Trophoblast cell (in vitro differentiated cells and primary cell): ENCODE measurements at regions not wholly inside any gene's neighbourhood (a gene's known extent, or its start where the extent isn't known, plus 50 kb on each side); places are given as distances from the start of the nearest gene placed in this dataset.

Experiments used
- DNase-seq, 2 donors: peaks; one replicate each; pipeline ENCODE4 v3.0.0-alpha.2; 2016
- H2AFZ ChIP-seq: 2 replicates; pipeline ENCODE4 v1.6.1; 2013; ENCODE audit warnings: low read length, moderate library complexity, mild to moderate bottlenecking; ENCODE audit not compliant: insufficient read depth, poor library complexity
- H2AK5ac ChIP-seq: 2 replicates; pipeline ENCODE4 v1.6.1; 2013; ENCODE audit warnings: mild to moderate bottlenecking, low read length
- H2BK120ac ChIP-seq: 2 replicates; pipeline ENCODE4 v1.6.1; 2013; ENCODE audit warnings: low read length, mild to moderate bottlenecking, moderate library complexity; ENCODE audit not compliant: insufficient read depth, poor library complexity
- H2BK12ac ChIP-seq: 2 replicates; pipeline ENCODE4 v1.6.1; 2013; ENCODE audit warnings: mild to moderate bottlenecking, low read length, moderate library complexity
- H2BK5ac ChIP-seq: 2 replicates; pipeline ENCODE4 v1.6.1; 2013; ENCODE audit warnings: low read length, low read depth, moderate library complexity, mild to moderate bottlenecking; ENCODE audit not compliant: poor library complexity
- H3K14ac ChIP-seq: 2 replicates; pipeline ENCODE4 v1.6.1; 2013; ENCODE audit warnings: mild to moderate bottlenecking, low read length
- H3K18ac ChIP-seq: 2 replicates; pipeline ENCODE4 v1.6.1; 2013; ENCODE audit warnings: mild to moderate bottlenecking, low read length
- H3K23ac ChIP-seq: 2 replicates; pipeline ENCODE4 v1.6.1; 2013; ENCODE audit warnings: low read length
- H3K27ac ChIP-seq: 2 replicates; pipeline ENCODE4 v1.5.1; 2013; ENCODE audit warnings: low read depth, mild to moderate bottlenecking, inconsistent platforms, low read length, moderate library complexity
- H3K27me3 ChIP-seq: 2 replicates; pipeline ENCODE4 v1.6.1; 2013; ENCODE audit warnings: inconsistent platforms, mild to moderate bottlenecking, low read length, moderate library complexity; ENCODE audit not compliant: insufficient read depth
- H3K36me3 ChIP-seq, 2 experiments: 1 replicate in 1 of 2; 2 replicates in 1 of 2; pipeline ENCODE4 v1.6.1; 2013; ENCODE audit warnings: low read length in 2 of 2, mild to moderate bottlenecking in 2 of 2, moderate library complexity in 1 of 2; ENCODE audit not compliant: insufficient read depth in 2 of 2, control insufficient read depth in 1 of 2
- H3K4ac ChIP-seq: 2 replicates; pipeline ENCODE4 v1.6.1; 2013; ENCODE audit warnings: low read depth, mild to moderate bottlenecking, low read length, moderate library complexity
- H3K4me1 ChIP-seq, 2 experiments: 1 replicate in 1 of 2; 2 replicates in 1 of 2; pipeline ENCODE4 v1.6.1; 2013; ENCODE audit warnings: low read length in 2 of 2, mild to moderate bottlenecking in 2 of 2, moderate library complexity in 1 of 2; ENCODE audit not compliant: insufficient read depth in 2 of 2, control insufficient read depth in 1 of 2
- H3K4me2 ChIP-seq: 2 replicates; pipeline ENCODE4 v1.6.1; 2013; ENCODE audit warnings: inconsistent platforms, mild to moderate bottlenecking, low read length, moderate library complexity
- H3K4me3 ChIP-seq: 2 replicates; pipeline ENCODE4 v1.5.1; 2013; ENCODE audit warnings: mild to moderate bottlenecking, low read depth, low read length, inconsistent platforms
- H3K79me1 ChIP-seq: one replicate; pipeline ENCODE4 v1.6.1; 2013; ENCODE audit warnings: low read length
- H3K79me2 ChIP-seq: 2 replicates; pipeline ENCODE4 v1.6.1; 2013; ENCODE audit warnings: low read length, mild to moderate bottlenecking; ENCODE audit not compliant: control insufficient read depth, insufficient read depth, poor library complexity
- H3K9ac ChIP-seq: 2 replicates; pipeline ENCODE4 v1.6.1; 2013; ENCODE audit warnings: mild to moderate bottlenecking, low read length
- H3K9me3 ChIP-seq: 2 replicates; pipeline ENCODE4 v1.6.1; 2013; ENCODE audit warnings: low read depth, mild to moderate bottlenecking, control low read depth, inconsistent platforms, low read length; ENCODE audit not compliant: insufficient read depth
- H4K12ac ChIP-seq: 2 replicates; pipeline ENCODE4 v1.6.1; 2013; ENCODE audit warnings: low read depth, mild to moderate bottlenecking, low read length, moderate library complexity
- H4K8ac ChIP-seq: 2 replicates; pipeline ENCODE4 v1.6.1; 2013; ENCODE audit warnings: low read depth, mild to moderate bottlenecking, low read length, moderate library complexity
- H4K91ac ChIP-seq: one replicate; pipeline ENCODE4 v1.6.1; 2013; ENCODE audit warnings: low read depth, mild to moderate bottlenecking, low read length, moderate library complexity
- WGBS: extraction: QIAGEN DNeasy Blood & Tissue Kit; methylation state at CpG from one replicate; pipeline ENCODE4 v1.1.7; 2013; ENCODE audit warnings: missing lambda C conversion rate; ENCODE audit not compliant: insufficient read length, insufficient coverage; ENCODE audit errors: extremely low coverage; 5-methylcytosine and 5-hydroxymethylcytosine counted together

- no peaks in the 10 kb centered on the region for H3K36me3 ChIP-seq
- no peak overlapping the region for H4K8ac ChIP-seq
- H2AK5ac ChIP-seq = no peak overlapping the region
- no peak overlapping the region for H2BK12ac ChIP-seq
- H3K79me1 ChIP-seq = no peaks in the 10 kb centered on the region
- no peak overlapping the region for H3K9ac ChIP-seq
- no peak overlapping the region for H2BK5ac ChIP-seq
- no peak overlapping the region for H2BK120ac ChIP-seq
- no peak overlapping the region for H3K4ac ChIP-seq
- H4K91ac ChIP-seq = no peak overlapping the region
- no peak overlapping the region for H4K12ac ChIP-seq
- no peaks in the 10 kb centered on the region for H3K9me3 ChIP-seq
- no peak overlapping the region for H3K4me2 ChIP-seq
- no peaks in the 10 kb centered on the region for H3K27me3 ChIP-seq
- H2AFZ ChIP-seq = no peak overlapping the region
- WGBS = no CpG with 5 or more reads among the region's 4 CpGs
- H3K79me2 ChIP-seq = no peaks in the 10 kb centered on the region
- no peak overlapping the region for H3K27ac ChIP-seq
- DNase-seq = peak; percentile 83 to 96
- H3K18ac ChIP-seq = no peak overlapping the region
- no peak overlapping the region for H3K4me3 ChIP-seq
- no peak overlapping the region for H3K23ac ChIP-seq
- H3K14ac ChIP-seq = no peak overlapping the region
- peaks cover 0 to 2% of the 10 kb centered on the region in 2 experiments for H3K4me1 ChIP-seq
Measured at GRCh38 chr1:147820761-147821297, 60.4 kb upstream of the GJA5 start.

- Histone ChIP-seq H3K4me1 (peaks cover 0 to 2% of the 10 kb centered on the region in 2 experiments), H4K8ac (no peak overlapping the region), H2BK12ac (no peak overlapping the region), H2AFZ (no peak overlapping the region), H2AK5ac (no peak overlapping the region), H4K12ac (no peak overlapping the region), H3K36me3 (no peaks in the 10 kb centered on the region), H3K27ac (no peak overlapping the region), H3K23ac (peak overlapping the region; percentile 56), H3K14ac (no peak overlapping the region), H2BK5ac (no peak overlapping the region), H3K4ac (no peak overlapping the region), H3K18ac (no peak overlapping the region), H3K79me2 (no peaks in the 10 kb centered on the region), H3K79me1 (no peaks in the 10 kb centered on the region), H3K4me2 (no peak overlapping the region), H3K4me3 (no peak overlapping the region), H4K91ac (no peak overlapping the region), H2BK120ac (no peak overlapping the region), H3K9me3 (no peaks in the 10 kb centered on the region), H3K9ac (no peak overlapping the region), H3K27me3 (no peaks in the 10 kb centered on the region)
- DNase-seq = peak; percentile 34 to 46
- WGBS = no CpG with 5 or more reads among the region's 2 CpGs
Measured at GRCh38 chr1:147821883-147822282, 61.5 kb upstream of the GJA5 start.

DNA sequence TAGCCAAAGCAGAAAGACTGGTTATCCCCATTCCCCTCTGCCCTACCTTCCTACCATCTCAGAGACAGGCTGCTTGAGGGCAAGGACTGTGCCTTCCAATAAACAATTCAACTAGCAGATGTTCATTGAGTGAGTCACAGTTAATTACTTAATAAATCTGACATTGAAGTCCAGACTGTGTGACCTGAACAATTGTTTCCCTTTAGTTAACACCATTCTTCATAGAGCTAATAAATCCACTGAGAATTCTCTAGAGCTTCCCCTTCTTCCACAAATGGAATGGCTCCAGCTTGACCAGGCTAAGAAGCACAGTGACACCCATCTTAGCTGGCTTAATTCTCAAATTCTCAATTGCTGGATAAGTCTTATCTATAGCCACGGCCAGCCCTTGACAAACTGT, 61.9 kb upstream of the GJA5 start:
- Histone ChIP-seq H2AK5ac (no peak overlapping the region), H4K91ac (no peak overlapping the region), H3K27ac (no peak overlapping the region), H2BK5ac (no peak overlapping the region), H3K4me2 (no peak overlapping the region), H3K9me3 (no peaks in the 10 kb centered on the region), H3K4me3 (no peak overlapping the region), H3K4ac (no peak overlapping the region), H3K79me2 (no peaks in the 10 kb centered on the region), H3K27me3 (no peaks in the 10 kb centered on the region), H2BK120ac (no peak overlapping the region), H3K23ac (no peak overlapping the region), H3K14ac (no peak overlapping the region), H4K12ac (no peak overlapping the region), H3K4me1 (peaks cover 0 to 2% of the 10 kb centered on the region in 2 experiments), H2AFZ (no peak overlapping the region), H2BK12ac (no peak overlapping the region), H4K8ac (no peak overlapping the region), H3K18ac (no peak overlapping the region), H3K36me3 (no peaks in the 10 kb centered on the region), H3K9ac (no peak overlapping the region), H3K79me1 (no peaks in the 10 kb centered on the region)
- peak; percentile 34 to 56 for DNase-seq
- WGBS = no CpG with 5 or more reads among the region's 1 CpG

- Histone ChIP-seq H3K23ac (no peak overlapping the region), H3K27ac (no peak overlapping the region), H4K12ac (no peak overlapping the region), H4K8ac (no peak overlapping the region), H3K79me2 (no peaks in the 10 kb centered on the region), H2AK5ac (no peak overlapping the region), H3K4ac (no peak overlapping the region), H3K4me3 (no peak overlapping the region), H3K9ac (no peak overlapping the region), H3K18ac (no peak overlapping the region), H3K4me1 (peaks cover 0 to 2% of the 10 kb centered on the region in 2 experiments), H2BK5ac (no peak overlapping the region), H3K27me3 (no peaks in the 10 kb centered on the region), H2AFZ (no peak overlapping the region), H3K36me3 (no peaks in the 10 kb centered on the region), H3K9me3 (no peaks in the 10 kb centered on the region), H3K4me2 (no peak overlapping the region), H2BK120ac (no peak overlapping the region), H3K14ac (no peak overlapping the region), H3K79me1 (no peaks in the 10 kb centered on the region), H4K91ac (no peak overlapping the region), H2BK12ac (no peak overlapping the region)
- no CpG with 5 or more reads among the region's 1 CpG for WGBS
- no peak for DNase-seq
Measured at GRCh38 chr1:147824001-147824400, 63.6 kb upstream of the GJA5 start.
